Astrocyte of the cerebellum (primary cell): ENCODE measurements at regions not wholly inside any gene's neighbourhood (a gene's known extent, or its start where the extent isn't known, plus 50 kb on each side); places are given as distances from the start of the nearest gene placed in this dataset.

Source experiments
- DNase-seq: peaks from one replicate; pipeline ENCODE4 v3.0.0-alpha.2; 2011; ENCODE audit warnings: low read depth
- H3K4me3 ChIP-seq: 2 replicates; pipeline ENCODE4 v1.5.1; 2011; ENCODE audit warnings: mild to moderate bottlenecking, low read depth, low read length, moderate library complexity
- in situ Hi-C: cut with HindIII; loops from 2 replicates; pipeline ENCODE4 v1.10.0; 2017; ENCODE audit warnings: low sequenced_read_pairs
- TF ChIP-seq, protein P1 (sequence below): IDR thresholded peaks from 2 replicates; pipeline ENCODE4 v1.5.1; 2012; ENCODE audit warnings: low read length, low read depth, moderate library complexity, mild to moderate bottlenecking; ENCODE audit errors: missing control alignments

GRCh38 chr6:88481519-88481918 lies 315.4 kb upstream of the CNR1 start:
- DNase-seq: no peak
- TF ChIP-seq, protein P1, sequence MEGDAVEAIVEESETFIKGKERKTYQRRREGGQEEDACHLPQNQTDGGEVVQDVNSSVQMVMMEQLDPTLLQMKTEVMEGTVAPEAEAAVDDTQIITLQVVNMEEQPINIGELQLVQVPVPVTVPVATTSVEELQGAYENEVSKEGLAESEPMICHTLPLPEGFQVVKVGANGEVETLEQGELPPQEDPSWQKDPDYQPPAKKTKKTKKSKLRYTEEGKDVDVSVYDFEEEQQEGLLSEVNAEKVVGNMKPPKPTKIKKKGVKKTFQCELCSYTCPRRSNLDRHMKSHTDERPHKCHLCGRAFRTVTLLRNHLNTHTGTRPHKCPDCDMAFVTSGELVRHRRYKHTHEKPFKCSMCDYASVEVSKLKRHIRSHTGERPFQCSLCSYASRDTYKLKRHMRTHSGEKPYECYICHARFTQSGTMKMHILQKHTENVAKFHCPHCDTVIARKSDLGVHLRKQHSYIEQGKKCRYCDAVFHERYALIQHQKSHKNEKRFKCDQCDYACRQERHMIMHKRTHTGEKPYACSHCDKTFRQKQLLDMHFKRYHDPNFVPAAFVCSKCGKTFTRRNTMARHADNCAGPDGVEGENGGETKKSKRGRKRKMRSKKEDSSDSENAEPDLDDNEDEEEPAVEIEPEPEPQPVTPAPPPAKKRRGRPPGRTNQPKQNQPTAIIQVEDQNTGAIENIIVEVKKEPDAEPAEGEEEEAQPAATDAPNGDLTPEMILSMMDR: no peak
- in situ Hi-C loops: no loop called here

DNA sequence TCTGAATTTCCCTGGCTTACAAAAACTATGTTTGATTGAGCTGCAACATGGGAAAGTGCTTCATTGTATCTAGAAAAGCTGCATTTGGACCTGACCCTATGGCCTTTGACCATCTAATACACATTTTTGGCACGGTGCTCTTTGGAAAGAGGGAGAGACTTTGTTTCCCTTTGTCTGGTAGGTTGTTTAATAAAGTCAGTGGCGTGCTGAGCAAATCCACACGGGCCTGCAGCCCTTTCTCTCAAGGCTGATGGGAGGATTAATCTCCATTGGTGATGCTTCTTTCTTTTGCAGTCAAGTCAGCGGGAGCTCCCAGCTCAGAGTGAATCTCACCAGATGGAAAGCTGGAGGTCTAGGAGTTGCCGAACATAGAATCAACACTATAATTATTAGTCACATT lies 314.7 kb upstream of the CNR1 start:
- DNase-seq: no peak
- TF ChIP-seq, protein P1: no peak
- no peak overlapping the region for H3K4me3 ChIP-seq
- in situ Hi-C loops: no loop called here

More at GRCh38 chr6:88481519-88481918, 315.4 kb upstream of the CNR1 start:
- H3K4me3 ChIP-seq: no peak overlapping the region

DNA sequence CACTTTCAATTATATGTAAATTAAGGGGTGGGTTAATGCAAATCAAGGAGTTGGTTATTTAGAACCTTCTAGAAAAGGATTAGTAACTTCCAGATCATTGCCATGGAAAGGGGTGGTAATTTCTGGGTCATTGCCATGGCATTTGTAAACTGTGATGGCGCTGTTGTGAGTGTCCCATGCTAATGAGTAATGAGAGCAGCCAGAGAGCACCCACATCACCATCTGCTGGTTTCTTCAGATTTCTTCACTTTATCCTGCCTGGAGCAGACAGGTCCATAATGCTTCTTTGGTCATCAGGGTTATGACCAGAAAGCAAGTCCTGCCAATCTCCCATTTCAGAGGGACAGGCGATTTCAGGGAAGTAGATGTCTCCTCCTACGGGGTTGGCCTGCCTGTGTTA lies 311.3 kb upstream of the CNR1 start:
- in situ Hi-C loops: no loop called here
- H3K4me3 ChIP-seq: no peak overlapping the region
- no peak for DNase-seq
- TF ChIP-seq, protein P1: no peak

- H3K4me3 ChIP-seq: no peak overlapping the region
- no peak for DNase-seq
- TF ChIP-seq, protein P1: no peak
- in situ Hi-C loops: no loop called here
Measured at GRCh38 chr6:88476388-88476787, 310.2 kb upstream of the CNR1 start.

- in situ Hi-C loops: no loop called here
- TF ChIP-seq, protein P1: no peak
- no peak overlapping the region for H3K4me3 ChIP-seq
- DNase-seq: no peak
Measured at GRCh38 chr6:88474720-88475119, 308.6 kb upstream of the CNR1 start.

GRCh38 chr6:88473589-88473988 lies 307.4 kb upstream of the CNR1 start:
- in situ Hi-C loops: no loop called here
- no peak overlapping the region for H3K4me3 ChIP-seq
- no peak for DNase-seq
- TF ChIP-seq, protein P1: no peak
